ENCODE measurements at regions not wholly inside any gene's neighbourhood (a gene's known extent, or its start where the extent isn't known, plus 50 kb on each side); places are given as distances from the start of the nearest gene placed in this dataset.
"Not testable (repeated sequence)": the region's sequence is repeated elsewhere in the genome, so short reads cannot be mapped to it uniquely, and the experiment has no call there.

- no peak overlapping the region for H3K27ac ChIP-seq
- no peak for TF ChIP-seq ZFX (IDR thresholded peaks at IDR 0.05)
- TF ChIP-seq CTCF (conservative IDR thresholded peaks at IDR 0.05), result no peak
Measured at GRCh38 chr10:62937674-62938073, 121.5 kb upstream of the EGR2 start.

- TF ChIP-seq CTCF (conservative IDR thresholded peaks at IDR 0.05), result no peak
- TF ChIP-seq ZFX (IDR thresholded peaks at IDR 0.05), result no peak
- no peak overlapping the region for H3K27ac ChIP-seq
Measured at GRCh38 chr10:62935022-62935421, 118.9 kb upstream of the EGR2 start.

- TF ChIP-seq CTCF (conservative IDR thresholded peaks at IDR 0.05) (no peak), ZFX (IDR thresholded peaks at IDR 0.05) (no peak)
- H3K27ac ChIP-seq, result no peak overlapping the region
Measured at GRCh38 chr10:62934258-62934657, 118.1 kb upstream of the EGR2 start.

GRCh38 chr10:62928763-62929162 lies 112.6 kb upstream of the EGR2 start:
- H3K27ac ChIP-seq, result not testable (repeated sequence)

- TF ChIP-seq ZFX (IDR thresholded peaks at IDR 0.05), result no peak
- TF ChIP-seq CTCF (conservative IDR thresholded peaks at IDR 0.05), result no peak
- no peak overlapping the region for H3K27ac ChIP-seq
Measured at GRCh38 chr10:62926407-62926806, 110.2 kb upstream of the EGR2 start.

- H3K27ac ChIP-seq, result no peak overlapping the region
- TF ChIP-seq CTCF (conservative IDR thresholded peaks at IDR 0.05), result no peak
- no peak for TF ChIP-seq ZFX (IDR thresholded peaks at IDR 0.05)
Measured at GRCh38 chr10:62924344-62924748, 108.2 kb upstream of the EGR2 start.

GRCh38 chr10:62919776-62920175 lies 103.6 kb upstream of the EGR2 start:
- no peak for TF ChIP-seq CTCF (conservative IDR thresholded peaks at IDR 0.05)
- TF ChIP-seq ZFX (IDR thresholded peaks at IDR 0.05), result no peak
- H3K27ac ChIP-seq, result no peak overlapping the region

GRCh38 chr10:62917475-62918238 lies 101.5 kb upstream of the EGR2 start:
- no peak overlapping the region for H3K27ac ChIP-seq
- TF ChIP-seq CTCF (conservative IDR thresholded peaks at IDR 0.05) (no peak), ZFX (IDR thresholded peaks at IDR 0.05) (no peak)

All from C4-2B (cell line).